GM12878 (cell line): ENCODE measurements at regions not wholly inside any gene's neighbourhood (a gene's known extent, or its start where the extent isn't known, plus 50 kb on each side); places are given as distances from the start of the nearest gene placed in this dataset.

Experiments used
- ATAC-seq: fragments of 200-7000 bp; cut with Tn5 transposase; 3 replicates; pipeline ENCODE4 v1.9.1; 2020; ENCODE audit warnings: mild to moderate bottlenecking, moderate library complexity
- BruUV-seq: library from RNA; stranded (reverse); fragments of 400-500 nt; replicated peaks from 2 replicates; lab custom pipeline; 2021; lab: Mats Ljungman, UMichigan
- CTCF ChIA-PET: fragments of 300-600 bp; sonication (Branson Sonifier 250); formaldehyde crosslinking; extraction: SDS; loops from one replicate; lab custom pipeline; 2021; ENCODE audit warnings: inconsistent platforms; lab: Yijun Ruan, JAX
- POLR2A ChIA-PET: fragments of 350-600 bp; formaldehyde crosslinking; extraction: SDS; loops from one replicate; lab custom pipeline; 2021; ENCODE audit warnings: inconsistent platforms; lab: Charles Lee
- RAD21 ChIA-PET: fragments of 300-600 bp; sonication (Branson Sonifier 250); formaldehyde crosslinking; loops from one replicate; lab custom pipeline; 2023; ENCODE audit warnings: antibody characterized with exemption; ENCODE audit not compliant: unreplicated experiment; lab: Charles Lee
- SMC1A ChIA-PET: fragments of 300-600 bp; sonication (Branson Sonifier 250); formaldehyde crosslinking; loops from one replicate; lab custom pipeline; 2023; ENCODE audit not compliant: unreplicated experiment, uncharacterized antibody; lab: Charles Lee
- DNase-seq: peaks from one replicate; pipeline ENCODE4 v3.0.0-alpha.2; 2011; ENCODE audit warnings: low read depth, low spot score
- FAIRE-seq: peaks from 3 replicates; lab custom pipeline; 2011; peaks lifted over from hg19 to GRCh38; lab: Jason Lieb, UNC
- H2AFZ ChIP-seq: 2 replicates; pipeline ENCODE4 v1.6.0; 2011; ENCODE audit warnings: low read depth, low read length, control low read depth; ENCODE audit not compliant: control insufficient read depth
- H3K27ac ChIP-seq: 2 replicates; pipeline ENCODE4 v1.5.1; 2011; ENCODE audit warnings: control low read depth; ENCODE audit not compliant: control insufficient read depth, insufficient read depth
- H3K27me3 ChIP-seq, 2 experiments: replicated peaks in 1 of 2; 2 replicates each; pipeline versions ENCODE4 v1.6.0 to v1.6.1; 2011; ENCODE audit warnings: low read length in 1 of 2; ENCODE audit not compliant: control insufficient read depth in 2 of 2, insufficient read depth in 2 of 2
- H3K36me3 ChIP-seq, 2 experiments: 2 replicates each; pipeline ENCODE4 v1.5.1; 2011; ENCODE audit warnings: low read length in 1 of 2; ENCODE audit not compliant: control insufficient read depth in 2 of 2, insufficient read depth in 2 of 2
- H3K4me1 ChIP-seq: 2 replicates; pipeline ENCODE4 v1.6.1; 2011; ENCODE audit warnings: mild to moderate bottlenecking, low read length, moderate library complexity, mixed read lengths; ENCODE audit not compliant: control insufficient read depth, insufficient read depth
- H3K4me2 ChIP-seq: 2 replicates; pipeline ENCODE4 v1.6.0; 2011; ENCODE audit warnings: control low read depth; ENCODE audit not compliant: control insufficient read depth, insufficient read depth
- H3K4me3 ChIP-seq: fragments of 200-600 bp; sonication (generic); 2 replicates; pipeline ENCODE4 v1.5.1; 2016
- H3K79me2 ChIP-seq: 2 replicates; pipeline ENCODE4 v1.6.0; 2011; ENCODE audit warnings: low read length; ENCODE audit not compliant: control insufficient read depth, insufficient read depth
- H3K9ac ChIP-seq: 2 replicates; pipeline ENCODE4 v1.8.0; 2011; ENCODE audit warnings: low read length, control low read depth, mixed read lengths; ENCODE audit not compliant: control insufficient read depth, insufficient read depth
- H3K9me3 ChIP-seq: replicated peaks from 3 replicates; pipeline ENCODE4 v1.5.1; 2011; ENCODE audit warnings: mild to moderate bottlenecking, low read length; ENCODE audit not compliant: control insufficient read depth, insufficient read depth
- H4K20me1 ChIP-seq: 2 replicates; pipeline ENCODE4 v1.6.0; 2011; ENCODE audit not compliant: control insufficient read depth, insufficient read depth
- BCL11A ChIP-seq: IDR thresholded peaks from 2 replicates; pipeline ENCODE4 v1.6.1; 2011; ENCODE audit warnings: low read depth, low read length
- CBX5 ChIP-seq: sonication (generic); IDR thresholded peaks from 2 replicates; pipeline ENCODE4 v1.6.1; 2016; ENCODE audit warnings: low read depth, moderate library complexity, mild to moderate bottlenecking, inconsistent platforms
- CREM ChIP-seq: IDR thresholded peaks from 2 replicates; pipeline ENCODE4 v1.6.1; 2014; ENCODE audit warnings: antibody characterized with exemption, low read depth
- DPF2 ChIP-seq: fragments of 450-650 bp; IDR thresholded peaks from 2 replicates; pipeline ENCODE4 v1.6.1; 2017; ENCODE audit warnings: mild to moderate bottlenecking
- MEF2B ChIP-seq: fragments of 450-650 bp; IDR thresholded peaks from 2 replicates; pipeline ENCODE4 v1.6.1; 2018; ENCODE audit warnings: mild to moderate bottlenecking, moderate library complexity; ENCODE audit not compliant: partially characterized antibody, poor library complexity, severe bottlenecking
- MYC ChIP-seq: IDR thresholded peaks from 2 replicates; pipeline ENCODE4 v1.6.1; 2011; ENCODE audit warnings: mild to moderate bottlenecking, low read length, moderate library complexity, inconsistent platforms; ENCODE audit not compliant: insufficient read depth, insufficient replicate concordance, insufficient read length, severe bottlenecking
- NFXL1 ChIP-seq: fragments of 450-650 bp; IDR thresholded peaks from 2 replicates; pipeline ENCODE4 v1.6.1; 2017; ENCODE audit warnings: antibody characterized with exemption, mild to moderate bottlenecking, borderline replicate concordance
- PAX8 ChIP-seq: fragments of 450-650 bp; IDR thresholded peaks from 2 replicates; pipeline ENCODE4 v1.6.1; 2017; ENCODE audit warnings: mild to moderate bottlenecking, moderate library complexity
- POLR2A ChIP-seq: IDR thresholded peaks from 2 replicates; pipeline ENCODE4 v1.6.1; 2011; ENCODE audit warnings: low read depth, mild to moderate bottlenecking, low read length
- SP1 ChIP-seq: IDR thresholded peaks from one replicate; pipeline ENCODE4 v1.6.1; 2011; ENCODE audit warnings: low read depth, low read length
- TCF3 ChIP-seq: IDR thresholded peaks from 2 replicates; pipeline ENCODE4 v1.6.1; 2012; ENCODE audit warnings: low read depth, mild to moderate bottlenecking, low read length, borderline replicate concordance; ENCODE audit not compliant: insufficient read depth
- YY1 ChIP-seq: IDR thresholded peaks from 2 replicates; pipeline ENCODE4 v1.6.1; 2011; ENCODE audit warnings: low read depth, mild to moderate bottlenecking, low read length
- in situ Hi-C: fragments of 300-500 bp; cut with MboI; formaldehyde crosslinking; loops from 9 replicates; pipeline ENCODE4 v1.14.3; 2018; ENCODE audit warnings: mixed read lengths
- intact Hi-C: fragments of 100-400 bp; cut with micrococcal nuclease; formaldehyde crosslinking; loops from one replicate; pipeline ENCODE4 v1.14.2; 2022; ENCODE audit not compliant: unreplicated experiment
- TF ChIP-seq, protein P1 (sequence below): IDR thresholded peaks from 2 replicates; pipeline ENCODE4 v1.6.1; 2011; ENCODE audit warnings: borderline replicate concordance, low read depth, mild to moderate bottlenecking, moderate library complexity, mixed read lengths, low read length; ENCODE audit not compliant: insufficient read depth; ENCODE audit errors: extremely low read length
- TF ChIP-seq, protein P2 (sequence below): fragments of 450-650 bp; formaldehyde crosslinking; IDR thresholded peaks from 2 replicates; pipeline ENCODE4 v1.4.0; 2020; ENCODE audit warnings: mild to moderate bottlenecking, moderate library complexity
- TF ChIP-seq, protein P3 (sequence below): IDR thresholded peaks from 2 replicates; pipeline ENCODE4 v1.6.1; 2012; ENCODE audit warnings: low read length, inconsistent platforms
- TF ChIP-seq, protein P4 (sequence below): fragments of 450-650 bp; formaldehyde crosslinking; IDR thresholded peaks from 2 replicates; pipeline ENCODE4 v1.5.0; 2022; ENCODE audit warnings: mild to moderate bottlenecking, missing genetic modification characterization

DNA sequence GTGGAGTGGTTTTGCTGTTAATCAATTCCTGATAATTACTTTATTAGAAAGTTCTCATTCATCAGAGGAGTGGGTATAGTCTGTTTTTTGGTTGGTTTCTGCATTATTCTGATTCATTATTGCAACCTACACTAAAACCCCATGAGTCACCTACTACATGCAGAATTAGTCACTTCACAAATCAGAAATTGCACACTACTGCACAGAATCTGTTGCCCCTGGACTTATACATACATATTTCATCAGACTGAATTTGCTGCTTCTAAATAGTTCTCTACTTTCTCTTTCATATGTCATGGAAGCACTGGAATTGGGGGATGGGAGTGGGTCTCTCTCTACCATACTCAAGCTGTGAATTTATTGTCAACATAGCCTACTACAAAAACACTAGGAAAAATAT lies 585.1 kb downstream of the DNAH5 start (continued):
- TF ChIP-seq SP1 (no peak), NFXL1 (no peak), CBX5 (no peak), YY1 (no peak), BCL11A (no peak), TCF3 (no peak), CREM (no peak), POLR2A (no peak)
- TF ChIP-seq, protein P1, sequence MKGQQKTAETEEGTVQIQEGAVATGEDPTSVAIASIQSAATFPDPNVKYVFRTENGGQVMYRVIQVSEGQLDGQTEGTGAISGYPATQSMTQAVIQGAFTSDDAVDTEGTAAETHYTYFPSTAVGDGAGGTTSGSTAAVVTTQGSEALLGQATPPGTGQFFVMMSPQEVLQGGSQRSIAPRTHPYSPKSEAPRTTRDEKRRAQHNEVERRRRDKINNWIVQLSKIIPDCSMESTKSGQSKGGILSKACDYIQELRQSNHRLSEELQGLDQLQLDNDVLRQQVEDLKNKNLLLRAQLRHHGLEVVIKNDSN, result no peak
- TF ChIP-seq, protein P2, sequence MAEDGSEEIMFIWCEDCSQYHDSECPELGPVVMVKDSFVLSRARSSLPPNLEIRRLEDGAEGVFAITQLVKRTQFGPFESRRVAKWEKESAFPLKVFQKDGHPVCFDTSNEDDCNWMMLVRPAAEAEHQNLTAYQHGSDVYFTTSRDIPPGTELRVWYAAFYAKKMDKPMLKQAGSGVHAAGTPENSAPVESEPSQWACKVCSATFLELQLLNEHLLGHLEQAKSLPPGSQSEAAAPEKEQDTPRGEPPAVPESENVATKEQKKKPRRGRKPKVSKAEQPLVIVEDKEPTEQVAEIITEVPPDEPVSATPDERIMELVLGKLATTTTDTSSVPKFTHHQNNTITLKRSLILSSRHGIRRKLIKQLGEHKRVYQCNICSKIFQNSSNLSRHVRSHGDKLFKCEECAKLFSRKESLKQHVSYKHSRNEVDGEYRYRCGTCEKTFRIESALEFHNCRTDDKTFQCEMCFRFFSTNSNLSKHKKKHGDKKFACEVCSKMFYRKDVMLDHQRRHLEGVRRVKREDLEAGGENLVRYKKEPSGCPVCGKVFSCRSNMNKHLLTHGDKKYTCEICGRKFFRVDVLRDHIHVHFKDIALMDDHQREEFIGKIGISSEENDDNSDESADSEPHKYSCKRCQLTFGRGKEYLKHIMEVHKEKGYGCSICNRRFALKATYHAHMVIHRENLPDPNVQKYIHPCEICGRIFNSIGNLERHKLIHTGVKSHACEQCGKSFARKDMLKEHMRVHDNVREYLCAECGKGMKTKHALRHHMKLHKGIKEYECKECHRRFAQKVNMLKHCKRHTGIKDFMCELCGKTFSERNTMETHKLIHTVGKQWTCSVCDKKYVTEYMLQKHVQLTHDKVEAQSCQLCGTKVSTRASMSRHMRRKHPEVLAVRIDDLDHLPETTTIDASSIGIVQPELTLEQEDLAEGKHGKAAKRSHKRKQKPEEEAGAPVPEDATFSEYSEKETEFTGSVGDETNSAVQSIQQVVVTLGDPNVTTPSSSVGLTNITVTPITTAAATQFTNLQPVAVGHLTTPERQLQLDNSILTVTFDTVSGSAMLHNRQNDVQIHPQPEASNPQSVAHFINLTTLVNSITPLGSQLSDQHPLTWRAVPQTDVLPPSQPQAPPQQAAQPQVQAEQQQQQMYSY (CRISPR knock-in tag), result no peak

DNA sequence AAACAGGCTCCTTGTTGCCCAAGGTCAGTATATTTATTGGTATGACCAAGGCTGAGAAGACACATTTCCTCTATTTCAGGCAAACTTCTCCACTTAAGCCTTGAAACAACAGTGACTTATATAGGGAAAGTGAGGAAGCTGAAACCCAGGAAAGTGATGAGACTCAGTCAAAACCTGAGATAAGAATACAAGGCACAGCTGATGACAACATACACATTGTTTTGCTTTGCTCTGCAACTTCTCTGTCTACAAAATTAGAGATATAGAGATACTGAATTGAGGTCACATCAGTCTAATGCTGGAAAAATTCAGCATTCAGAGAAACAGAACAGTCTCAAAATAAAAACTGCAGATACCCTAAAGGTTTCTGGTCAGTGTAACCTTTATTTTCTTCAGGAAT lies 586.1 kb downstream of the DNAH5 start:
- Histone ChIP-seq H3K4me3 (no peak overlapping the region), H3K9ac (no peak overlapping the region), H3K27me3 (no peaks in the 10 kb centered on the region), H3K79me2 (no peaks in the 10 kb centered on the region), H3K36me3 (no peaks in the 10 kb centered on the region), H4K20me1 (no peaks in the 10 kb centered on the region), H3K27ac (no peak overlapping the region), H3K4me1 (no peaks in the 10 kb centered on the region), H2AFZ (no peak overlapping the region), H3K4me2 (no peak overlapping the region), H3K9me3 (no peaks in the 10 kb centered on the region)
- FAIRE-seq (no peak), DNase-seq (no peak), ATAC-seq (no peak)
- ChIA-PET POLR2A (no interaction called here), CTCF (no interaction called here), RAD21 (no interaction called here), SMC1A (no interaction called here)
- in situ Hi-C loops (no loop called here), intact Hi-C loops (no loop called here)
- BruUV-seq, result no TSS peak
- TF ChIP-seq DPF2, result no peak
- no peak for TF ChIP-seq MEF2B
- TF ChIP-seq PAX8, result no peak
- TF ChIP-seq, protein P3, sequence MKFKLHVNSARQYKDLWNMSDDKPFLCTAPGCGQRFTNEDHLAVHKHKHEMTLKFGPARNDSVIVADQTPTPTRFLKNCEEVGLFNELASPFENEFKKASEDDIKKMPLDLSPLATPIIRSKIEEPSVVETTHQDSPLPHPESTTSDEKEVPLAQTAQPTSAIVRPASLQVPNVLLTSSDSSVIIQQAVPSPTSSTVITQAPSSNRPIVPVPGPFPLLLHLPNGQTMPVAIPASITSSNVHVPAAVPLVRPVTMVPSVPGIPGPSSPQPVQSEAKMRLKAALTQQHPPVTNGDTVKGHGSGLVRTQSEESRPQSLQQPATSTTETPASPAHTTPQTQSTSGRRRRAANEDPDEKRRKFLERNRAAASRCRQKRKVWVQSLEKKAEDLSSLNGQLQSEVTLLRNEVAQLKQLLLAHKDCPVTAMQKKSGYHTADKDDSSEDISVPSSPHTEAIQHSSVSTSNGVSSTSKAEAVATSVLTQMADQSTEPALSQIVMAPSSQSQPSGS, result no peak
- no peak for TF ChIP-seq MYC
- TF ChIP-seq, protein P4, sequence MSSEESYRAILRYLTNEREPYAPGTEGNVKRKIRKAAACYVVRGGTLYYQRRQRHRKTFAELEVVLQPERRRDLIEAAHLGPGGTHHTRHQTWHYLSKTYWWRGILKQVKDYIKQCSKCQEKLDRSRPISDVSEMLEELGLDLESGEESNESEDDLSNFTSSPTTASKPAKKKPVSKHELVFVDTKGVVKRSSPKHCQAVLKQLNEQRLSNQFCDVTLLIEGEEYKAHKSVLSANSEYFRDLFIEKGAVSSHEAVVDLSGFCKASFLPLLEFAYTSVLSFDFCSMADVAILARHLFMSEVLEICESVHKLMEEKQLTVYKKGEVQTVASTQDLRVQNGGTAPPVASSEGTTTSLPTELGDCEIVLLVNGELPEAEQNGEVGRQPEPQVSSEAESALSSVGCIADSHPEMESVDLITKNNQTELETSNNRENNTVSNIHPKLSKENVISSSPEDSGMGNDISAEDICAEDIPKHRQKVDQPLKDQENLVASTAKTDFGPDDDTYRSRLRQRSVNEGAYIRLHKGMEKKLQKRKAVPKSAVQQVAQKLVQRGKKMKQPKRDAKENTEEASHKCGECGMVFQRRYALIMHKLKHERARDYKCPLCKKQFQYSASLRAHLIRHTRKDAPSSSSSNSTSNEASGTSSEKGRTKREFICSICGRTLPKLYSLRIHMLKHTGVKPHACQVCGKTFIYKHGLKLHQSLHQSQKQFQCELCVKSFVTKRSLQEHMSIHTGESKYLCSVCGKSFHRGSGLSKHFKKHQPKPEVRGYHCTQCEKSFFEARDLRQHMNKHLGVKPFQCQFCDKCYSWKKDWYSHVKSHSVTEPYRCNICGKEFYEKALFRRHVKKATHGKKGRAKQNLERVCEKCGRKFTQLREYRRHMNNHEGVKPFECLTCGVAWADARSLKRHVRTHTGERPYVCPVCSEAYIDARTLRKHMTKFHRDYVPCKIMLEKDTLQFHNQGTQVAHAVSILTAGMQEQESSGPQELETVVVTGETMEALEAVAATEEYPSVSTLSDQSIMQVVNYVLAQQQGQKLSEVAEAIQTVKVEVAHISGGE, result no peak
